ENCODE measurements at regions not wholly inside any gene's neighbourhood (a gene's known extent, or its start where the extent isn't known, plus 50 kb on each side); places are given as distances from the start of the nearest gene placed in this dataset.

DNA sequence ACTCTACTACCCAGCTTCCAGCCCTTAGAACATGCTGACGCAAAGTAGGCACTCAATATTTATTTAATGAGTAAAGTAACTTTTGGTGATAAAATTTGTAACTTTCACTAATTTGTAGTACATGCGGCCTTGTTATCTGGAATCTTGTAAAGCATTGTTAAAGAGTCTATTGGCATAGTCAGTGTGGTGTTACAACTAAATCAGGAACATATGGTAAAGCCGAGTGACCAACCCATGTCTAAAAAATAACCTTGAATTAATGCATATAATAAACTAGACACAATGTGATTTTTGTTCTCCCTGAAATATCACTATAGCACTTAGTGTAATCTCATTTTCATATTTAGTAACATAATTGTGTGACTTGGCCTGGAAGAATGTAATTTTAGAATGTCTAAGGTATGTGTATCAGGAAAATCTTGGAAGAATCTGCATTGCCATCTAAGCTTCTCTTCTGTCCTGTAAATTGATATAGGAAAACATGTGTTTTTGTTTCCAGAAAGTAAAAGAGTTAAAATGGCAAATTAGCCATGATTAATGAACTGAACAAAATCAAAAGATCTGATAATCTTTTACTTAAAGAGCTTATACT is 256.7 kb upstream of the GNAI1 start:
- no peak for TF ChIP-seq GATA2 (IDR thresholded peaks at IDR 0.05; ENCODE audit: low read depth, low read length)
- peak; percentile 67 for TF ChIP-seq GATA3 (IDR thresholded peaks at IDR 0.05; ENCODE audit: low read depth, low read length)

Data from SH-SY5Y (cell line).